ENCODE measurements at regions not wholly inside any gene's neighbourhood (a gene's known extent, or its start where the extent isn't known, plus 50 kb on each side); places are given as distances from the start of the nearest gene placed in this dataset.

DNA sequence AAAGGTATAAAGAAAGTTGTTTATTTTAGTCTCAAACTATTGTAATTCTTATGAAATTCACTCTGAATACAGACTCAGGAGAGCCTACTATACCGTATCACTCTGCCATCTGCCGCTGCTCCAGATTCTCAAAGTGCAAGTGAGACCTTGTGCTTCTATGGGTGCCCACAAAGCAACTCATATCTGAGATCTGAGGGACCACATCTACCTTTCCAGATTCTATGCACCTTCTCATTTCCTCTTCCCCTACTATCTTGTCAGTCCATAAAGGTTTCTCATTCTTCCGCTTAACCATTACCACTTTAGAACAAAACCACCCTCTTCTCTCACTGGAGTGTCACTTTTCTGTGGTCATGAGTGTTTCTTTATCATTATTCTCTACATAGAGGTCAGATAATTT is 1236.9 kb downstream of the DIAPH3 start:
- no peak for TF ChIP-seq POLR2A (IDR thresholded peaks at IDR 0.05; ENCODE audit: low read depth, low read length)
- TF ChIP-seq SPI1 (IDR thresholded peaks at IDR 0.05; ENCODE audit: low read depth, low read length): no peak
- no peak for TF ChIP-seq POLR2AphosphoS5 (IDR thresholded peaks at IDR 0.05; ENCODE audit: low read depth, low read length)
- no peak for TF ChIP-seq TAF1 (IDR thresholded peaks at IDR 0.05; ENCODE audit: low read depth, low read length)
- no peak for TF ChIP-seq POU2F2 (IDR thresholded peaks at IDR 0.05; ENCODE audit: low read depth, low read length)

Measured in GM12891 (cell line).